Glomerular visceral epithelial cell (primary cell): ENCODE measurements at regions not wholly inside any gene's neighbourhood (a gene's known extent, or its start where the extent isn't known, plus 50 kb on each side); places are given as distances from the start of the nearest gene placed in this dataset.

ENCODE experiments used
- DNase-seq: peaks from one replicate; pipeline ENCODE4 v3.0.0-alpha.2; 2016; ENCODE audit errors: extremely low spot score

DNA sequence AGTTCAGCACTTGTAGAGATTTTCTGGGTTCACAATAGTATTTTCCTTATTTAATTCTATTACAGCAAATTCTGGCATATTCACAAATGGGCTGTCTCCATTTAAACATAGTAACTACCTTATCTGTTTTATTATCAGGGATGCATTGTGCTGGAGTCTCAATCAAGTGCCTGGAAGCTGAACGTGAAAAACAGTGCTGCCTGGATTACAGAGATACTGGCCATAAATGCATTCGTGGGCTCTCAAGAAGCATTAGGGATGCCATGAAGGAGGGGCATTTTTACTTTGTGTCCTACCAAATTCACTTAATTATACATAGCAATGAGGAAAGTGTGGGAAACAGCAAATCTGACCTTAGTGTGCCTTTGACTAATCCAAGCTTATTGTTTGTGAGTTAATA, 184.6 kb downstream of the ABCC12 start:
- no peak for DNase-seq

GRCh38 chr16:47970291-47970931, 185.4 kb downstream of the ABCC12 start:
- peak; percentile 20 for DNase-seq

GRCh38 chr16:47967374-47967773, 188.4 kb downstream of the ABCC12 start:
- no peak for DNase-seq

- DNase-seq, result no peak
Observed at GRCh38 chr16:47966325-47966724, 189.5 kb downstream of the ABCC12 start.

GRCh38 chr16:47965439-47965838, 190.4 kb downstream of the ABCC12 start:
- DNase-seq, result no peak

DNA sequence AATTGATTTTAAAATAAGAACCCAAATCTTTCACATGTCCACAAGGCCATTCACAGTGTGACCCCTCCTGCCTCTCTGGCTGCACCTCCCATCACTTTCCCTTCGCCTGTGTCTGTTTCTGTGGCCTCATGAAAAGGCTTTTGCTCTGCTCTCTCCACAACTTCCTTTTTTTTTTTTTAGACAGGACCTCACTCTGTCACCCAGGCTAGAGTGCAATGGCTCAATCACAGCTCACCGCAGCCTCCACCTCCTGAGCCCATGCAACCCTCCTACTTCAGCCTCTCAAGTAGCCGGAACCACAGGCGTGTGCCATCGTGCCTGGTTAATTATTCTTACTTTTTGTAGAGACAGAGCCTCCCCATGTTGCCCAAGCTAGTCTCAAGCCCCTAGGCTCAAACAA, 197.1 kb downstream of the ABCC12 start:
- no peak for DNase-seq

DNA sequence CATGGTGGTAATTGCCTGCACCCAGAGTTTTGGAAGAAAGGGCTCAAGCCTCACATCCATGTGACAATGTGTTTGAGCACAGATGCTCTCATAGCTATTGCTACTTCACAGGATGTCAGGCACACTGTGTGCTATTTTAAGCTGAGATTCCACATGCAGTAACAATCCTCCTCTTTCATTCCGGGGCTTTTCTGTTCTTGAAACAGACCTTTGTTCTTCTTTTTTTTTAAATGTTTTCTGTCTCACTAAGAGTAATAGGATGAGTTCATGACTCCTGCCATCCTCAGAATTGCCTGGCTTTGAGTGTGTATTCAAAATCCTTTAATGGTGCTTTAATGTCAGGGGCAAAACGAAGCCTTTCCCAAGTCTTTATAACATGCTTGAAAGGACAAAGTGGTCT, 198.9 kb downstream of the ABCC12 start:
- DNase-seq, result no peak

DNA sequence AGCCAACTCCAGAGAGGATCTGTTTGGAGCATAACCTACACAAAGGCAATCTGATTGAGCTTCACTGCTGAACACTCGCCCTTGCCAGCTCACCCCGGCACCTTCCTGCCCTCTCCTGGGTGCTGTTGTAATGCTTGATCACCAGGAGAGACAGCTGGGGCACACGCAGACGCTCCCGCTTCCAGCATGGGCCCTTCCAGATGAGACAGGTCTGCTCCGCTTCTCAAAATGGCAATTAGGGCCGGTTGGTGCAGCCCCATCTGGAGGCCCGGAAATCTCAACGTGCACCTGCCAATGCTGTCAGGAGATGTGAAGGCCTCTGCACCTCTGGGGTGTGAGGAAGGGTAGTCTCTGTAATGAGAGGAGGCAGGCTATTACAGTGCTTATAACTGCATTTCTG, 206.1 kb downstream of the ABCC12 start:
- no peak for DNase-seq

GRCh38 chr16:47949276-47949675, 206.5 kb downstream of the ABCC12 start:
- DNase-seq, result no peak

DNA sequence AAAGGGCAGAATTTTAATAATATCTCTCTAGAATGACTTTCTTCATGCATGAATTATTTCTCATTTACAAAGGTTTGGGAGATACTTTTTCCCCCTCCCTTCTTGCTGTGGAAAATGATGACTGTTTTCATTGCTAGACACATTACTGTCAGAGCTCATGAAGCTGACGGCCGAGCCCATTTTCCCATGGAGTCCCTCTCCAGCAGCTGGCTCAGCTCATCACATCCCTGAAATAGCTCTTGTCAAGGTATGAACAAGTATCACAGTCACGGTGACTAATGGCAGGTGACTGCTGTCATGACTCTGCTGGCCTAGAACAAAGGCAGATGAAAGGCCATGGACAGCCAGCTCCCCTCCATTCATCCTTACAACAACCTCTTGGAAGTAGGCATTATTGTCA, 208.1 kb downstream of the ABCC12 start:
- DNase-seq, result no peak

DNA sequence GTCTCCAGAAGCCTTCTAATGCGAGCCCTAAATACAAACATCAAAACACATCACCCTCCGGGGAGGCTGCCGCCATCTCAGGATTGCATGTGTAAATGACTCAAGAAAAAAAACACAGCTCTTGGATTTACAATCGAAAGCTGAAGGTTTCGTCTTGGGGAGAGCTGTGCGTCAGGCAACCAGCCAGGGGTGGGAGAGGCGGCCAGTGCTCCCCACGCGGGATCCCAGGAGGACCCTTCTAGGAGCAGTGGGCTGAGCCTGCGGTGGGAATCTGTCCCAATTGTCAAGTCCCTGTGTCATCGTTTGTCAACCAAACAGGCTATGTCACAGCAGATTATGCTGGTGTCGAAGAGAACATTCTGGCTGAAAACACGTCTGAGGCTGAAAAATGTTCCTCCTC, 209.7 kb downstream of the ABCC12 start:
- no peak for DNase-seq

DNA sequence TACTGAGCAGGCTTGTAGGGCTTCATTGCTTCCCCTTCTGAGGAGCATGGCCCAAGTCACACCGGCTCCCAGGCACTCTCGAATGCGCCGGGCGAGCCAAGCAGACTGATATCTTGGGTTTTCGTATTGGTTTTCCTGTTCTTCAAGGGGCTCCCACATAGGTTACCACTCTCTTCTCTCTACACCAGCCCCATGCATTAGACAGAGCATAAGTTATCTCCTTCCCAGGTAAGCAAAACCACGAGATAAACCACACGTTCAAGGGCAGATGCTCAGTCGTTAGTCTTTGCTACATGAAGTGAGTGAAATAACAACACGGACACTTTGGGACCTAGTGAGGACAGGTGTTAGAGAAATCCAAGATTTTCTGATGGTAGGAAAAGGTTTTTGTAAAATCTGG, 211.2 kb downstream of the ABCC12 start:
- no peak for DNase-seq

DNA sequence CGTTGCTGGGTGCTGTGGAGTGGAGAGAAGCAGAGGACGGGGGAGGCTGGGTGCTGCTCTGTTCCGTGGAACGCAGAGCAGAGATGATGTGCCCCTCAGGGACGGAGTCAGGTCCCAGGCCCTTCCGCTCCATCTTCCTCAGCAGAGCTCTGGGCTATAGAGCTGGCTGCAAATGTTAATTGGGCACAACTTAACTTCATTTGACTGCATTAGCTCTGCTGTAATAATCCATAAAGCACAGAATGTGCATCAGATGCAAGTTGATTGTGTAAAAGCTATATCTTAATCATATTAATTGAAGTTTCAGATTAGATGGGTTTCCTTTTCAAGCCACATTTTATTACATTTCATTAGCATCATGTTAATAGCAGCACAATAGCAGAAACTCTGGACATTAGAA, 212.6 kb downstream of the ABCC12 start:
- no peak for DNase-seq

DNA sequence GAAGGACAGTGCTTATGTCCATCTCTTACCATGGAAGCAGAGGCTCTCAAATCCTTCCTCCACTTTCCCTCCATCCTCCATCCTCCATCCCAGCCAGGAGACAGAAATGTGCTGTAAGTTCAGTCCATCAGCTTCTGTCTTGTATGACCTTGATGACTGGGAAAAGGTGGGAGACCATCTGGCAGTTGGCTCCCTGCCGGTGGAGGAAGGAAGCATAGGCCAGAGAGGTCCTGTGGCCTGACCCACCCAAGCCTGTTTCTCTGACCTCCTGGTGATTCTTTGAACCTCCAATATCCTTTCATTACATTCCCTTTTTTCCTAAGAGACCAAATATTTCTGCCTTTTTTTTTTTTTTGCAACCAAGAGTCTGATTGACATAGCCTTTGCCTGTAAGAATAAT, 215.3 kb downstream of the ABCC12 start:
- no peak for DNase-seq

DNA sequence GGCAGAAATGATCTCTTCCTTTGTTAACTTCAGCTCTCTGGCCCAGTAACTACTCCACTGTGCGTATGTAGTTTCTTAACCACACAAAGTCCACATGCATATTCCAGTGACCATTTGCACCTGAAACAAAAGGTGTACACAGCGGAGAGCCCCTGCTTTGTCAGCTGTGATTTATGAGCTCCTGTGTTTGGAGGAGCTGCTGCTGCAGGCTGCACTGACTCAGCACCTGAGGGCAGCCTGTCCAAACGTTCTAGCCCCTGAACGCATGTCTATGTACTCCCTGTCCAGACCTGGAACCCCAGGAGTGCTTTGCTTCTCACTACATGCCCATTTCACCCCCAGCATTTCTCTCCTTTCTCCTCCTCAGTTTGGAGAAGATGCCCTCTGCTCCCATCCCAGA, 216.1 kb downstream of the ABCC12 start:
- no peak for DNase-seq

DNA sequence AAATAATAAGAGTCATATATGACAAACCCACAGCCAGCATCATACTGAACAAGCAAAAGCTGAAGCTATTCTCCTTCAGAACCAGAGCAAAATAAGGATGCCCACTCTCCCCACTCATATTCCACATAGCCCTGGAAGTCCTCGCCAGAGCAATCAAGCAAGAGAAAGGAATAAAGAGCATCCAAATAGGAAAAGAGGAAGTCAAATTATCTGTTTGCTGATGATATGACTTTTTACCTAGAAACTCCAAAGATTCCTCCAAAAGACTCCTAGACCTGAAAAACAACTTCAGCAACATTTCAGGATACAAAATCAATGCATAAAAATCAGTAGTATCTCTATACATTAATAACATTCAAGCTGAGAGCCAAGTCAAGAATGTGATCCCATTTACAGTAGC, 217.5 kb downstream of the ABCC12 start:
- no peak for DNase-seq

- no peak for DNase-seq
Observed at GRCh38 chr16:47928008-47928407, 227.8 kb downstream of the ABCC12 start.

DNA sequence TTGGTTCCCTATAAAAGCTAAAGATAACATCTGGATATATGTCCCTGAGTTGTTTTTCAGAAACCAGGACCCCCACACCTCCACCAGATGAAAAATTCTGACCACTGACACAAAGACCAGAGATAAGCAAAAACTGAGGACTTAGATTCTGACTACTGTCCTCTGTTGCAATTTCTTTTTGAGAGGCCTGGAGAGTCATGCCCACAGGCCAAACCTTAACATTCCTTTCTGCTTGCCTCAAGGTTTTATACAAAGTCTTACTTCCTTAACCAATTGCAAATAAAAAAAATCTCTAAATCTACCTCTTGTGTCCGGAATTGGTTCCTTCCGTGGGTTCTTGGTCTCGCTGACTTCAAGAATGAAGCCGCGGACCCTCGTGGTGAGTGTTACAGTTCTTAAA, 228.5 kb downstream of the ABCC12 start:
- DNase-seq, result no peak

DNA sequence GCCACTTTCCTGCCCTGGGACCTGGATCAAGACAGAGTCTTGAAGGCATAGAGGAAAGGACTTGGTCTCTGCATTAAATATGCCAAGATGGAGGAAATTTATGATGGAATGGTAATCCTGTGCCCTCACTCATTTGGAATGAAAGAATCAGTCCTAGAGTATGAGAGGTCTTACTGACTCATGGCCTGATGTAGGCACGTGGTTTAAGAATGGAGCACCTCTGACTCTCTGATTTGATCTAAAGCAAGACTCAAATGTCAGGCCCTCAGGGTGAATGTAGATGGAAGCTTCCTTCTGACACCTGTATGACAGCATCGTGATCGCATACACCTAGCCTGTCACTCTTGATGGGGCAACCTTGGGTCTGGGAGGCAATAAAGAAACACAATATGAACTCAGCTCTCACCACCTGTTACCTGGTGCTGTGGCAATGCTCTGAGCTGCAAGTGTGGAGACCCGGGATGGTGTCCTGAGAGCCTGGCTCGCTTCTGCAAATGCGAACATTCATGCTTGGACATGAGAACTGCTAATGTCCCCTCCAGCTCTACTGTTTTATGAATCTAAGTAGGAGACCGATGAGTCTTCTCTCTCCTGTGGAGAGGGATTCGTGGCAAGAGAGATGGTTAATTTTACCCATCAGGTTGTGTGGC, 229.9 kb downstream of the ABCC12 start:
- no peak for DNase-seq

DNA sequence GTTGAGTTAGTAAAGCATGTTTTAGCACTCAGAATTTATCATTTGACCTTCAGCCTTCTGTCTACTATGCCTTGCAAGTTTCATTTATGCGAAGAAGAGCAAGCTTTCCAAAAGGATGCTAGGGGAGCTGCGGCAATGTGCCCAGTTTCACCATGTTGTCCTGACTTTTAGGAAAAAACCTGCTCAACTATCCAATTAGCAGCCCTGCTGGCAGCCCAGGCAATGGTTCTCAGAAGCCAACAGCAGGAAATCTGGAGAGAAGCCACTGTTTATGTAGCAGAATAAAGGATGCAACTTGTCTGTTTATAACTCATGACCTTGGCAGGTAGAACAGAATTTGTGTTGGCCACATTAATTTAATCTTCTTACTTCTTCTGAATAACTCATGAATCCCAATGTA, 230.8 kb downstream of the ABCC12 start:
- DNase-seq, result no peak

GRCh38 chr16:47921535-47921934, 234.3 kb downstream of the ABCC12 start:
- no peak for DNase-seq

GRCh38 chr16:47920709-47921108, 235.1 kb downstream of the ABCC12 start:
- no peak for DNase-seq

DNA sequence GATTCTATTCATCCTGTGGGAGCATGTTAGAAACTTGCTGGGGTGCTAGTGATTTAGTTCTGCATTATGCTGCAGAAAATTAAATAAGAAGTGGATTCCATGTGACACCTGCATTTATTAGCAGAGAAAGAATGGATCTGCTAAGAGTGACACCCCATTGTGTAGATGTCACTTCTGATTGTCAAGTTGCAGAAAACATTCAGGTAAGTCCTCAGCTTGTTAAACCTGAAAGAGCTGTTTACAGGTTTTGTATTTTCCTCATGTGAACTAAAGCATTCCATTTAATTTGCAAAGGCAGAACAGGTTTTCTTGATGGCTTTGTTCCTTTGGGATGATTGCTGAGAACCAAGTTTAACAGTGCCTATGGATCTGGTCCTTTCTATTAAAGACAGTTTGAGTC, 238.7 kb downstream of the ABCC12 start:
- no peak for DNase-seq

DNA sequence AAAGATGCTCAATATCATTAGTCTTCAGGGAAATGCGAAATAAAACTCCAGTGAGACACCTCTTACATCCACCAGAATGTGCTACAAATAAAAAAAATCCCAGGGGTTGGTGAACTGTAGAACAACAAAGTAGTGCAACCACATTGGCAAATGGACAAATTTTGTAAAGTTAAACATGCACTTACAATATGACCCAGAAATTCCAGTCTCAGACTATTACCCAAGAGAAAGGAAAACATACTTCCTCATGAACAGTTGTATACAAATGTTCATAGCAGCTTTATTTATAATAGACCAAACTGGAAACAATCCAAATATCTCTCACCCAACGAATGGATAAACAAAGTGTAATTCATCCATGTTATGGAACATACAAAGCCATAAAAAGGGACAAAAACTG, 239.5 kb downstream of the ABCC12 start:
- no peak for DNase-seq
